ENCODE measurements at regions not wholly inside any gene's neighbourhood (a gene's known extent, or its start where the extent isn't known, plus 50 kb on each side); places are given as distances from the start of the nearest gene placed in this dataset.

GRCh38 chr2:121858369-121858768, 102.9 kb downstream of the TSN start:
- no peak for TF ChIP-seq CTCF (IDR thresholded peaks at IDR 0.05; ENCODE audit: low read depth, low read length, poor library complexity, severe bottlenecking)
- TF ChIP-seq EZH2phosphoT487 (IDR thresholded peaks at IDR 0.05; ENCODE audit: borderline replicate concordance, low read length): no peak
